ENCODE measurements at regions not wholly inside any gene's neighbourhood (a gene's known extent, or its start where the extent isn't known, plus 50 kb on each side); places are given as distances from the start of the nearest gene placed in this dataset.
A peak's percentile ranks its signal among the peaks of the same experiment; 100 is the strongest.

GRCh38 chr17:31691251-31691905 is 167.7 kb downstream of the COPRS start:
- Histone ChIP-seq H2BK15ac (ENCODE audit: low read length) (no peak overlapping the region), H2AFZ (ENCODE audit: low read length) (peak overlapping the region; percentile 11; the same call in 1 of the 2 replicates), H3K4ac (replicated peaks; ENCODE audit: insufficient read length, low read depth, low read length) (no peak overlapping the region), H3K9me3 (ENCODE audit: insufficient read depth in 2 of 2, low read depth in 1 of 2, low read length in 1 of 2) (0 out of 4 replicates have a peak, but pooled peaks cover 0 to 2% of the 10 kb centered on the region in 2 experiments), H3K23ac (ENCODE audit: insufficient read length) (no peak overlapping the region), H3K23me2 (ENCODE audit: low read depth, low read length) (no peaks in the 10 kb centered on the region), H2BK20ac (ENCODE audit: low read length) (no peak overlapping the region), H2BK12ac (ENCODE audit: low read depth, low read length) (no peak overlapping the region; the same call in 1 of the 2 replicates), H4K20me1 (replicated peaks in 1 of 2; ENCODE audit: control insufficient read depth in 1 of 2, insufficient read depth in 2 of 2, low read length in 2 of 2) (no peaks in the 10 kb centered on the region), H3K27ac (ENCODE audit: low read depth, low read length) (no peak overlapping the region), H3K4me3 (ENCODE audit: extremely low read depth in 1 of 4, insufficient read depth in 2 of 4, low read depth in 3 of 4, low read length in 4 of 4) (no peak overlapping the region), H4K5ac (ENCODE audit: insufficient read length, low read depth, low read length) (no peak overlapping the region), H3K14ac (ENCODE audit: insufficient read length) (no peak overlapping the region), H3K56ac (replicated peaks; ENCODE audit: insufficient read length, low read depth, low read length) (no peak overlapping the region), H4K8ac (ENCODE audit: extremely low read depth, insufficient read depth, low read length) (no peak overlapping the region), H3K9ac (replicated peaks in 1 of 4; ENCODE audit: extremely low read depth in 1 of 4, low read depth in 3 of 4, low read length in 3 of 4) (no peak overlapping the region), H2AK5ac (ENCODE audit: low read depth, low read length) (no peak overlapping the region), H3K4me2 (ENCODE audit: insufficient read depth in 1 of 2, low read depth in 2 of 2, low read length in 2 of 2) (no peak overlapping the region), H4K91ac (replicated peaks; ENCODE audit: insufficient read length, low read length) (no peak overlapping the region), H3K18ac (ENCODE audit: extremely low read depth, low read length) (no peak overlapping the region), H2BK120ac (replicated peaks; ENCODE audit: low read depth, low read length) (no peak overlapping the region), H3K79me1 (ENCODE audit: low read depth, low read length) (no peaks in the 10 kb centered on the region), H3K4me1 (replicated peaks in 1 of 4; ENCODE audit: control insufficient read depth in 3 of 4, insufficient read depth in 4 of 4, low read length in 3 of 4) (no peaks in the 10 kb centered on the region; a peak in 1 of 7 replicates), H3K27me3 (replicated peaks in 1 of 4; ENCODE audit: control insufficient read depth in 3 of 4, extremely low read depth in 1 of 4, insufficient read depth in 3 of 4, low read length in 3 of 4) (no peaks in the 10 kb centered on the region), H2BK5ac (ENCODE audit: low read depth, low read length) (no peak overlapping the region), H3K36me3 (ENCODE audit: control insufficient read depth in 2 of 4, insufficient read depth in 4 of 4, low read length in 3 of 4) (no peaks in the 10 kb centered on the region), H3K79me2 (ENCODE audit: control insufficient read depth in 1 of 2, insufficient read depth in 2 of 2, low read length in 2 of 2) (no peaks in the 10 kb centered on the region)
- DNase-seq (ENCODE audit: low read depth in 1 of 2, low spot score in 2 of 2) (no peak), FAIRE-seq (no peak)
- TF ChIP-seq USF2 (IDR thresholded peaks at IDR 0.05; ENCODE audit: low read length) (no peak), SUZ12 (IDR thresholded peaks at IDR 0.05; ENCODE audit: low read length) (no peak), ASH2L (IDR thresholded peaks at IDR 0.05; ENCODE audit: low read length) (no peak), SIRT6 (IDR thresholded peaks at IDR 0.05; ENCODE audit: low read length) (no peak), JUND (IDR thresholded peaks at IDR 0.05; ENCODE audit: low read length) (no peak)
- WGBS, 2 experiments (ENCODE audit: extremely low coverage in 1 of 2, insufficient coverage in 1 of 2, insufficient read length in 1 of 2, insufficient replicate concordance in 2 of 2, low coverage in 1 of 2, low lambda C conversion rate in 2 of 2, missing lambda C conversion rate in 1 of 2) = 86% methylated on average over 9 of the region's 9 CpGs; no CpG with 5 or more reads in 1 of the 2 experiments
- ChIA-PET POLR2A (ENCODE audit: partially characterized antibody) (no interaction called here), CTCF (ENCODE audit: partially characterized antibody) (interaction anchor here (0.7 to 1.6 kb wide), 7 partner anchors 9 to 1598 kb away, joined by 3 to 4 read pairs (median 4); no protein-coding TSS in a partner anchor)

All from H1 (cell line).